ENCODE measurements at regions not wholly inside any gene's neighbourhood (a gene's known extent, or its start where the extent isn't known, plus 50 kb on each side); places are given as distances from the start of the nearest gene placed in this dataset.
A peak's percentile ranks its signal among the peaks of the same experiment; 100 is the strongest.

DNA sequence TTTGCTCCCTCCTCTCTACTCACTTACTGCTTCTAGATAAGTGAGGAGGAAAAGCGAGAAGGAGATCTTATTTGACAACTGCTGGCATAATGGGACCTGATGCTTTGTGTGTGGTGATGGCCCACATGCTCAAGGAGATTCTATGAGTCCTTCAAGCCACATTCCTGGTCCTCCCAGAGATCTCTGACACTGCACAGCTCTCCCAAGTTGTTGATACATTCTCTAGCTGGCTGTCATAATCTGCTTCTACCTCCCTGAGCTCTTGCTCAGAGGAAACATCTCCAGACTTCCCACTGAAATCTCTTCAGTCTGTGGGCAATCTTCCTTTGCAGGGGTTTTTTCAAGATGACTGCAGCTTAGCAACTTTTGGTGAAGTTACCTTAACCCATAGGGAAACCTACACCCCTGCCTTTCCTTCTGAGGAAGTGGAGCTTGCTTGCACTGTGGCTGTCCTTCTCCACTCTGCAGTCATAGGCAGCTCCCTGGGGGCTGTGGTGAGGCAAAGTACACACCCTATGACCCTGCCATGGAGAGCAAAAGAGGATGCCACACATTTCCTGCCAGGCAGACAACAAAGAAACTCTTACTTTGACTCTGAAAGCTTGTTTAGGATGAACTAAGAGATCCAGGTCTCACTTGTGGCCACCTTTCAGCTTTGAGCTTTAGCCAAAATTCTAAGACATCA is 163.8 kb downstream of the TMEM38B start:
- H3K79me2 ChIP-seq (ENCODE audit: insufficient read depth, low read length), result no peaks in the 10 kb centered on the region
- peaks cover 40% of the 10 kb centered on the region for H3K4me1 ChIP-seq (ENCODE audit: insufficient read depth, low read length, poor library complexity, severe bottlenecking)
- no peaks in the 10 kb centered on the region for H3K9me3 ChIP-seq (ENCODE audit: insufficient read depth, low read depth, low read length)
- H3F3A ChIP-seq (ENCODE audit: low read depth), result peaks cover 7% of the 10 kb centered on the region; the same call in 1 of the 2 replicates
- no peaks in the 10 kb centered on the region for H4K20me1 ChIP-seq (ENCODE audit: insufficient read depth, low read length, poor library complexity, severe bottlenecking)
- peak overlapping the region; percentile 55 for H2AFZ ChIP-seq (ENCODE audit: low read length)
- peak overlapping the region; percentile 66 for H3K9ac ChIP-seq (ENCODE audit: low read depth, low read length, poor library complexity, severe bottlenecking)
- H3K4me3 ChIP-seq (ENCODE audit: low read length, poor library complexity, severe bottlenecking), result peak overlapping the region; percentile 65
- H3K4me2 ChIP-seq (ENCODE audit: low read depth, low read length, poor library complexity, severe bottlenecking), result peak overlapping the region; percentile 93
- no peaks in the 10 kb centered on the region for H3K9me2 ChIP-seq (replicated peaks; ENCODE audit: low read depth, low read length)
- no peaks in the 10 kb centered on the region for H3K36me3 ChIP-seq (ENCODE audit: insufficient read depth, low read length)
- TF ChIP-seq, protein P1, sequence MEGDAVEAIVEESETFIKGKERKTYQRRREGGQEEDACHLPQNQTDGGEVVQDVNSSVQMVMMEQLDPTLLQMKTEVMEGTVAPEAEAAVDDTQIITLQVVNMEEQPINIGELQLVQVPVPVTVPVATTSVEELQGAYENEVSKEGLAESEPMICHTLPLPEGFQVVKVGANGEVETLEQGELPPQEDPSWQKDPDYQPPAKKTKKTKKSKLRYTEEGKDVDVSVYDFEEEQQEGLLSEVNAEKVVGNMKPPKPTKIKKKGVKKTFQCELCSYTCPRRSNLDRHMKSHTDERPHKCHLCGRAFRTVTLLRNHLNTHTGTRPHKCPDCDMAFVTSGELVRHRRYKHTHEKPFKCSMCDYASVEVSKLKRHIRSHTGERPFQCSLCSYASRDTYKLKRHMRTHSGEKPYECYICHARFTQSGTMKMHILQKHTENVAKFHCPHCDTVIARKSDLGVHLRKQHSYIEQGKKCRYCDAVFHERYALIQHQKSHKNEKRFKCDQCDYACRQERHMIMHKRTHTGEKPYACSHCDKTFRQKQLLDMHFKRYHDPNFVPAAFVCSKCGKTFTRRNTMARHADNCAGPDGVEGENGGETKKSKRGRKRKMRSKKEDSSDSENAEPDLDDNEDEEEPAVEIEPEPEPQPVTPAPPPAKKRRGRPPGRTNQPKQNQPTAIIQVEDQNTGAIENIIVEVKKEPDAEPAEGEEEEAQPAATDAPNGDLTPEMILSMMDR (conservative IDR thresholded peaks at IDR 0.05; ENCODE audit: low read length), result no peak
- no peak for TF ChIP-seq EZH2phosphoT487 (IDR thresholded peaks at IDR 0.05; ENCODE audit: borderline replicate concordance)
- H3K27me3 ChIP-seq (ENCODE audit: insufficient read depth, low read length, poor library complexity, severe bottlenecking), result no peaks in the 10 kb centered on the region

DNA sequence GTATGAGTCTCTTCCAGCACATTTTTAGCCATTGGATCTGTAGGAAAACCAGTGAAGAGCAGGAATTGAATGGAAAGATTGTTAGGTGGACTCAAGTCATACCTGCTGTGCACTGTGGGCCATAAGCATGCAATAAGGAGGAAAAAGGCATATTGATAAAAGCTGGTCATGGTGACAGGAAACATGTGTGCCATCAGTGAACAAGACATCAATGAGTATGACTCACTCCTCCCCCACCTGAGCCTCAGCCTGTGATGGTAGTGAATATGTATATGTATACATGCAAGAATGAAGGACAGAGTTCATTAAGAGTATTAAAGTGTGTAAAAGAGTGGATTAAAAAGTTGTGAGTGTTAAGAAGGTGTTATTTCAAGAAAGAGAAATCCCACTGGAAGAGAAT is 164.5 kb downstream of the TMEM38B start:
- peaks cover 7% of the 10 kb centered on the region; the same call in 1 of the 2 replicates for H3F3A ChIP-seq (ENCODE audit: low read depth)
- no peaks in the 10 kb centered on the region for H3K9me3 ChIP-seq (ENCODE audit: insufficient read depth, low read depth, low read length)
- peak overlapping the region; percentile 65 for H3K4me3 ChIP-seq (ENCODE audit: low read length, poor library complexity, severe bottlenecking)
- peak overlapping the region; percentile 55 for H2AFZ ChIP-seq (ENCODE audit: low read length)
- TF ChIP-seq, protein P1 (conservative IDR thresholded peaks at IDR 0.05; ENCODE audit: low read length), result no peak
- H3K4me1 ChIP-seq (ENCODE audit: insufficient read depth, low read length, poor library complexity, severe bottlenecking), result peaks cover 40% of the 10 kb centered on the region
- no peaks in the 10 kb centered on the region for H3K9me2 ChIP-seq (replicated peaks; ENCODE audit: low read depth, low read length)
- H4K20me1 ChIP-seq (ENCODE audit: insufficient read depth, low read length, poor library complexity, severe bottlenecking), result no peaks in the 10 kb centered on the region
- H3K79me2 ChIP-seq (ENCODE audit: insufficient read depth, low read length), result no peaks in the 10 kb centered on the region
- H3K4me2 ChIP-seq (ENCODE audit: low read depth, low read length, poor library complexity, severe bottlenecking), result peak overlapping the region; percentile 93
- H3K36me3 ChIP-seq (ENCODE audit: insufficient read depth, low read length), result no peaks in the 10 kb centered on the region
- no peaks in the 10 kb centered on the region for H3K27me3 ChIP-seq (ENCODE audit: insufficient read depth, low read length, poor library complexity, severe bottlenecking)
- peak overlapping the region; percentile 66 for H3K9ac ChIP-seq (ENCODE audit: low read depth, low read length, poor library complexity, severe bottlenecking)

DNA sequence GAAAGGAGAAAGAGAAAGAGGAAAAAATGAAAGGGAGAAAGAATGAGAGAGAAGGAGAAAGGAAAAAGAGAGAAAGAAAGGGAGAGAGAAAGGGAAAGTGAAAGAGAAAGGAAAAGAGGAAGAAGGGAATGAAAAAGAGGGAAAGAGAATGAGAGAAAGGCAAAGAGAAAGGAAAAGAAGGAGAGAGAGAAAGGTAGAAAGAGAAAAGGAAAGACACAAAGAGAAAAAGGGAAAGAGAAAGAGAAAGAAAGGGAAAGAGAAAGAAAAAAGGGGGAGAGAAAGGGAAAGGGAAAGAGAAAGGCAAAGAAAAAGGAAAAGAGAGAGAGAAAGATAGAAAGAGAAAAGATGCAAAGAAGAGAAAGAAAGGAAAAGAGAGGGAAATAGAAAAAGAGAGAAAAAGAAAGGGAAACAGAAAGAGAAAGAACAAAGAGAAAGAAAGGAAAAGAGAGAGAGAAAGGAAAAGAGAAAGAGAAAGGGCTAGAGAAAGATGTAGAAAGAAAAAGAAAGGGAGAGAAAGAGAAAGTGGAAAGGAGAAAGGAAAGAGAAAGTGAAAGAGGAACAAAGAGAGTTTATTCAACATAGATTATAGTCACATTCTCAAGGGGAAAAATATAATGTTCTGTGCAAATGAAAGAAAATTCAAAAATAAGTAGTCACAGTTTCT is 165.2 kb downstream of the TMEM38B start:
- H3K4me3 ChIP-seq (ENCODE audit: low read length, poor library complexity, severe bottlenecking), result peak overlapping the region; percentile 65
- TF ChIP-seq, protein P1 (conservative IDR thresholded peaks at IDR 0.05; ENCODE audit: low read length), result no peak
- TF ChIP-seq EZH2phosphoT487 (IDR thresholded peaks at IDR 0.05; ENCODE audit: borderline replicate concordance), result no peak
- no peaks in the 10 kb centered on the region for H4K20me1 ChIP-seq (ENCODE audit: insufficient read depth, low read length, poor library complexity, severe bottlenecking)
- H3K27me3 ChIP-seq (ENCODE audit: insufficient read depth, low read length, poor library complexity, severe bottlenecking), result no peaks in the 10 kb centered on the region
- H3K79me2 ChIP-seq (ENCODE audit: insufficient read depth, low read length), result no peaks in the 10 kb centered on the region
- H3K9ac ChIP-seq (ENCODE audit: low read depth, low read length, poor library complexity, severe bottlenecking), result peak overlapping the region; percentile 66
- peak overlapping the region; percentile 93 for H3K4me2 ChIP-seq (ENCODE audit: low read depth, low read length, poor library complexity, severe bottlenecking)
- no peaks in the 10 kb centered on the region for H3K9me3 ChIP-seq (ENCODE audit: insufficient read depth, low read depth, low read length)
- peak overlapping the region; percentile 78 for H2AFZ ChIP-seq (ENCODE audit: low read length)
- H3F3A ChIP-seq (ENCODE audit: low read depth), result peaks cover 7% of the 10 kb centered on the region; the same call in 1 of the 2 replicates
- H3K36me3 ChIP-seq (ENCODE audit: insufficient read depth, low read length), result no peaks in the 10 kb centered on the region
- H3K9me2 ChIP-seq (replicated peaks; ENCODE audit: low read depth, low read length), result no peaks in the 10 kb centered on the region
- peaks cover 40% of the 10 kb centered on the region for H3K4me1 ChIP-seq (ENCODE audit: insufficient read depth, low read length, poor library complexity, severe bottlenecking)

Measured in Loucy (cell line).